ENCODE measurements at regions not wholly inside any gene's neighbourhood (a gene's known extent, or its start where the extent isn't known, plus 50 kb on each side); places are given as distances from the start of the nearest gene placed in this dataset.
"Not testable (repeated sequence)": the region's sequence is repeated elsewhere in the genome, so short reads cannot be mapped to it uniquely, and the experiment has no call there.

- no peak for DNase-seq (ENCODE audit: low read depth in 2 of 2)
Observed at GRCh38 chr15:70376031-70376928, 278.6 kb upstream of the TLE3 start.

DNA sequence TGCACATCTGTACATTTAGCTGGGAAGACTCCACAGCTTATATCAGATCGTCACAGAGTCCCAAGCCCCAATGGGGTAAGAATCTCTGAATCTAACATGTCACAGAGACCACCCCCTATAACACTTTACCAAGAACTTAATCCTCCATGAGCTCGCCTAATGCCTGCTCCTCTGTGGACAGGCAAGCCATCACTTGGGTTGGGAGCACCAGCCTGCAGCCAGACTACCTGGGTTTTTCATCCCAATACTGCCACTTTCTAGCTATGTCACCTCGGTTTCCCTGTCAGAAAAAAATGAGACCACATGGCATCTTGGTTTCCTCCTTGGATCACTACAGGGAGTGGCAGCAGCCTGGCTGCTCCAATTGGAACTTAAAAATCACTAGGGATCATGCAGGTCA, 277.9 kb upstream of the TLE3 start:
- no peak for DNase-seq (ENCODE audit: low read depth in 2 of 2)

GRCh38 chr15:70375006-70375431, 277.3 kb upstream of the TLE3 start:
- DNase-seq (ENCODE audit: low read depth in 2 of 2): no peak

GRCh38 chr15:70374096-70374495, 276.4 kb upstream of the TLE3 start:
- no peak for DNase-seq (ENCODE audit: low read depth in 2 of 2)

- DNase-seq (ENCODE audit: low read depth in 2 of 2): not testable (repeated sequence)
Observed at GRCh38 chr15:70373439-70373838, 275.7 kb upstream of the TLE3 start.

DNA sequence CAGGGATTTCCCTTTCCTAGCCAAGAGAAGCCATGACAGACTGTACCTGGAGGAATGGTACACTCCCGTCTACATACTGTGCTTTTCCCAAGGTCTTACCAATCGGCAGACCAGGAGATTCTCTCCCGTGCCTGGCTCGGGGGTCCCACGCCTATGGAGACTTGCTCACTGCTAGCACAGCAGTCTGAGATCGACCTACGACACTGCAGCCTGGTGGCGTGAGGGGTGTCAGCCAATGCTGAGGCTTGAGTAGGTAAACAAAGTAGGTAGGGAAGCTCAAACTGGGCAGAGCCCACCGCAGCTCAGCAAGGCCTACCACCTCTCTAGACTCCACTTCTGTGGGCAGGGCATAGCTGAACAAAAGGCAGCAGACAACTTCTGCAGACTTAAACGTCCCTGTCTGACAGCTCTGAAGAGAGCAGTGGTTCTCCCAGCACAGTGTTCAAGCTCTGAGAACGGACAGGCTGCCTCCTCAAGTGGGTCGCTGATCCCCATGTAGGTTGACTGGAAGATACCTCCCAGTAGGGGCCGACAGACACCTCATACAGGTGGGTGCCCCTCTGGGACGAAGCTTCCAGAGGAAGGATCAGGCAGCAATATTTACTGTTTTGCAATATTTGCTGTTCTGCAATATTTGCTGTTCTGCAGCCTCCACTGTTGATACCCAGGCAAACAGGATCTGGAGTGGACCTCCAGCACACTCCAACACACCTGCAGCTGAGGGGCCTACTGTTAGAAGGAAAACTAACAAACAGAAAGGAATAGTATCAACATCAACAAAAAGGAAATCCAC, 270.4 kb upstream of the TLE3 start:
- DNase-seq (ENCODE audit: low read depth in 2 of 2): not testable (repeated sequence)

DNA sequence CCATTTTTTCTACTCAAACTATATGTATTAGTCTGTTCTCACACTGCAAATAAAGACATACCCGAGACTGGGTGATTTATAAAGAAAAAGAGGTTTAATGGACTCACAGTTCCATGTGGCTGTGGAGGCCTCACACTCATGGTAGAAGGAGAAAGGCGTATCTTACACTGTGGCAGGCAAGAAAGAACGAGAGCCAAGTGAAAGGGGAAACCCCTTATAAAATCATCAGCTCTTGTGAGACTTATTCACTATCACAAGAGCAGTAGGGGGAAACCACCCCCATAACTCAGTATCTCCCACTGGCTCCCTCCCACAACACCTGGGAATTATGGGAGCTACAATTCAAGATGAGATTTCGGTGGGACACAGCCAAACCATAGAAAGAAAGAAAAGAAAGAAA, 266.3 kb upstream of the TLE3 start:
- not testable (repeated sequence) for DNase-seq (ENCODE audit: low read depth in 2 of 2)

- no peak for DNase-seq (ENCODE audit: low read depth in 2 of 2)
Observed at GRCh38 chr15:70362886-70363285, 265.2 kb upstream of the TLE3 start.

DNA sequence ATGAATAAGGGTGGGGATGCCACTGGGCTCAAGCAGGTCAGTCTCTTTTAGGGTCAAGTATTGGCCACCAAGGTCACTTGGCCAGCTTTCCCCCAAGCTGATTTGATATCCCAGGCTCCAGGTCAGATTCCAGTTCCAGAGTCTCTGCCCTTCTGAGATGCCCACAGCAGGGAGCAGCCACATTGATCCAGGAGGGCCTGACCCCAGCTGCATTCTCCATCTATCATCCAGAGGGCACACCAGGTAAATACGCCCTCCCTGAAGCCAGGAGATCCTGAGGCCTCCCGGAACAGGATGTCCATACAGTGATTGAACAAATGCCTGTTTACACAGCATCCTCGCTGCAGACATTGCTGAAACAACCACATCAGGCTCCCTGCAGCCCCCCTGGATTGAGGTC, 264.6 kb upstream of the TLE3 start:
- no peak for DNase-seq (ENCODE audit: low read depth in 2 of 2)

DNA sequence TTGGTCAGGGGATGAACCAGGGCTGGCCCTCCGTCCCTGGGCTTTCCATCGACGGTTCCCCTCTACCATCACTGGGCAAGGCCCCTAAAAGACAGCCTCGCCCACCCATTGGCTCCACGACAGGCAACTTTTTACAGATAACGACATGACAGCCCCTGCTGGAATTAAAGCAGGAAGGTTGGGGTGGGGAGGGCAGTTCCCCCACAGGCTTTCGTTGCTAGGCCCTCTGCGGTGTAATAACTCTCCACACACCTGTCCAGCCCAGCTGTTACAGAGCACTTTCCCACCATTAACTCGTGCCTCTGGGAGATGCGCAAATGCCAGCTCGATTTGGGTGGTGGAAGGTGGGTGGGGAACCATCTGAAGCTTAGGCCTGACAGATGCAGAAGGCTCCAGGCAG, 264.2 kb upstream of the TLE3 start:
- no peak for DNase-seq (ENCODE audit: low read depth in 2 of 2)

DNA sequence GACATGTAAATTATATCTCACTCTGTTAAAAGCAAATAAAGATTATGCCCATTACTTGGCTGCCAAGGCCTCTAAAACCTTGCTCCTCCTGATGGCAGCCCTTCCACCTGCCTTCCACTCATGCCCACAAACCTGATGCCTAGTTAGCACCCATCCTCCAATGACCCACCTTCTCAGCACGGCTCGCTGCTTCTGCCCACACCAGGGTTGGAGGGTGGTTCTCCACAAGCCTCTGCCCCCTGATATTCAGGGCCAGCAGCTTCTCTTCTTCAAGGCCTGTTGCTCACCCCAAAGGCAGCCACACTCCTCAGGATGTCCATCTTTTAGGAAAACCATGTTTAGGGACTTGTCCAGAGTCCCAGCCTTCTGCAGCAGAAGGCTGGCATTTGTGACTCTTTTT, 263.4 kb upstream of the TLE3 start:
- DNase-seq (ENCODE audit: low read depth in 2 of 2): no peak

DNA sequence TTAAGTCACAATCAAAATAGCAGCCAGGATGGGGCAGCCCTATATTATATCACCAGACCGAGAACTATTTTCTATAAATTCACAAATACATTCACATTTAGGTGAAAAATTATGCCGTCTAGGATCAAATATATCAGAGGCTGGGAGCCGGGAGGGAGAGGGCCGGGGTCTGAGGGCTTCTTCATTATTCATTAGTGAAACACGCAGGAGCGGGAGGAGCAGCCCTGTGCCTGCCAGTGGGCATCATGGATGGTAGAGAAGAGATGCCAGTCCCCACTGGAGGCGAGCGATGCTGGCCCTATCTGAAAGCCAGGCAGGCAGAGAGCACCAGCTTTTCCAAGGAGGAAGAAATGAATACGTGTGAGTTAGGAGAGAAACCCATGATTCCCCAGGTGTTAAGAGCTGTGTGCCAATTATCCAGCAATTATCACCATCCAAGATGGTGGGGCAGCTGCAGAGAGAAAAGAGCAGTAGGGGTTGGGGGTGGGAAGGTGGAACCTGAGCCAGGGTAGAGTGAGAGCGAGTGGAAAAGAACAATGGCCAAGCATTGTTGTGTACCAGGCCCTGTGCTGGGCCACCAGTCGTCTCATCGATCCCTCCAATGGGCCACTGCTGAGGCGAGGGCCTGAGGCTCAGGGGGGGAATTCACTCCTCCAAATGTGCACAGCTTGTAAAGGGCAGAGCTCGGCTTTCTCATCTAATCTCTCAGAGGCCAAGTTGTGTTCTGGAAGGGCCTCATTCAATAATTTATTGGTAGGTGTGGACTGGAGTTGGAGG, 261.3 kb upstream of the TLE3 start:
- DNase-seq (ENCODE audit: low read depth in 2 of 2): no peak

GRCh38 chr15:70358011-70358819, 260.5 kb upstream of the TLE3 start:
- DNase-seq (ENCODE audit: low read depth in 2 of 2): no peak

DNA sequence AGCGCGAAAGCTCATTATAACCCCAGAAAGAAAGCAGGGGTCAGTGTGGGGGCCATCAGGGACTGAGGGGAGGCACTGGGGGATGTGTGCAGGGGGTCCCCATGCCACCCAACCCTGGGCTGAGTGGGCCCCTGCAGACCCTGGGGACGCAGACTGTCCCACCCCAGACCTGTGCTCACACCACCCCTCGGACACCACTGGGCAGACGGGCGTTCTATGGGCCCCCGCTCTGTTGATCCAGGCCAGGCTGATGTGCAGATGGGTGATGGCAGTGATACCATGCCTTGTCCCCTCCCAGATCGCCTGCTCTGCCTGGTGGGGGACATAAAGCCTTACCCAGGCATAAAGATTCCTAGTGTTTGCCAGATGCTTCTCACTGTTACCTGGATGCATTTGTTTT, 259.7 kb upstream of the TLE3 start:
- DNase-seq (ENCODE audit: low read depth in 2 of 2): no peak

- DNase-seq (ENCODE audit: low read depth in 2 of 2): no peak
Observed at GRCh38 chr15:70356919-70357318, 259.2 kb upstream of the TLE3 start.

- DNase-seq (ENCODE audit: low read depth in 2 of 2): no peak
Observed at GRCh38 chr15:70356062-70356860, 258.5 kb upstream of the TLE3 start.

DNA sequence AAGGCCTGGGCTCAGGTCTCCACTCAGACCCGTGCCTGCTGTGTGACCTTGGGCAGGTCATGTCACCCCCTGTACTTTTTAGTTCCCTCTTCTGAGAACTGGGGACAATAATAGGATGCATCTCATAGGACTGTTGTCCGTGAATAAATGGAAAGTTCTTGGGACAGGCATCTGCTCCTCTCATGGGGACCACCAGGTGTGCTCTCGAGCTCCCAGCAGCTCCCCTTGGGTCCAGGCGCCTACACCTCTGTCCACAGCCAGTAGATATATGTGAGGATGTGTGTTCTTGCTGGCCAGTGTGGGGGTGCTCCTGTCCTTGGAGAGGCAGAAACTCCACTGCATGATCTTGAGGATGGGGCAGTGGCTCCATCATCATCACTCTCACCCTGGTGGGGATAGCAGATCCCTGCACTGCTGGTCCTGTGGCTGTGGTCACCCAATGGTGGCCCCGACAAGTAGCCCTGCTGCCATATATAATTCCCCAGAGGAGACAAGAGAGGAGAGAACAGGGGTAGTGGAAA, 257.6 kb upstream of the TLE3 start:
- DNase-seq (ENCODE audit: low read depth in 2 of 2): no peak

DNA sequence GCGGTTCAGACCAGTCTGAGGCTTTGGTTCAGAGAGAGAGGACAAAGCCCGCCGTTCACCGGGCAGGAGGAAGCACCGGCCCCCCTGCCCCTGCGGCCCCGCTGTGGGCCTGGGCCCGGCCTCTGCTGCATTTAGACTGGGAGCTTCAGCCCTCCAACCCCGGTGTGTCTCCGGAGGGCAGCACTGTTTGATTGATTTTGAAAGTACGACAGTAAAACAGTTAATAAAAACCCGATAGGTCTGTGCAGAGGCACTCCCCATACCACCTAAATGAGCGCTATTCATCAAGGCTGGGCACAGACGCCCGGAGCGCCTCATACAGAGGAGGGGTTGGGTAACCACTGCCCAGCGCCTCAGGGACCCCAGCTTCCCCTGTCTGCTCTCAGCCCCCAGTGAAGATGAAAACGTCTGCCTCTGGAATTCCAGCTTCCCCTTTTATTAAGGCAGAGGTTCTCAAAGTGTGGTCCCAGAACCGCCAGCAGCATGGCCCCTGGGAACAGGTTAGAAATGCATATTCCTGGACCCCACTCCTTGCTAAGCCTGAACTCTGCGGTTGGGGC, 256.7 kb upstream of the TLE3 start:
- DNase-seq (ENCODE audit: low read depth in 2 of 2): no peak

GRCh38 chr15:70353606-70354345, 256.1 kb upstream of the TLE3 start:
- DNase-seq (ENCODE audit: low read depth in 2 of 2): no peak
